ENCODE measurements at regions not wholly inside any gene's neighbourhood (a gene's known extent, or its start where the extent isn't known, plus 50 kb on each side); places are given as distances from the start of the nearest gene placed in this dataset.

GRCh38 chr4:104899863-104900262, 246.8 kb upstream of the TET2 start:
- no peaks in the 10 kb centered on the region for H3K9me3 ChIP-seq (replicated peaks; ENCODE audit: control insufficient read depth, insufficient read depth, low read length)
- CTCF ChIA-PET: no interaction called here
- POLR2A ChIA-PET: no interaction called here
- no peak for TF ChIP-seq MAX (IDR thresholded peaks at IDR 0.05; ENCODE audit: insufficient read depth, insufficient read length)
- TF ChIP-seq POLR2A (IDR thresholded peaks at IDR 0.05; ENCODE audit: low read depth, low read length): no peak
- no peak for TF ChIP-seq EZH2 (IDR thresholded peaks at IDR 0.05; ENCODE audit: borderline replicate concordance, low read depth, low read length, severe bottlenecking)
- TF ChIP-seq POLR2AphosphoS5 (IDR thresholded peaks at IDR 0.05; ENCODE audit: insufficient read depth, low read depth, low read length): no peak
- TF ChIP-seq FOS (IDR thresholded peaks at IDR 0.05; ENCODE audit: borderline replicate concordance, insufficient read depth, low read length): no peak
- TF ChIP-seq CTCF (IDR thresholded peaks at IDR 0.05; ENCODE audit: extremely low read depth in 1 of 2, insufficient read depth in 1 of 2, low read depth in 1 of 2, low read length in 2 of 2): no peak
- TF ChIP-seq JUN (IDR thresholded peaks at IDR 0.05; ENCODE audit: borderline replicate concordance, insufficient read depth, insufficient read length, low read depth): no peak
- TF ChIP-seq GATA2 (IDR thresholded peaks at IDR 0.05; ENCODE audit: insufficient read depth, insufficient read length, low read depth, low read length): no peak
- no peak for TF ChIP-seq MYC (IDR thresholded peaks at IDR 0.05; ENCODE audit: low read depth, low read length)
- H4K20me1 ChIP-seq (replicated peaks; ENCODE audit: control insufficient read depth, extremely low read depth, insufficient read depth, low read length): no peaks in the 10 kb centered on the region
- FAIRE-seq: no peak
- no peaks in the 10 kb centered on the region for H3K79me2 ChIP-seq (ENCODE audit: control insufficient read depth, insufficient read depth, low read length)
- BruUV-seq (replicated peaks): no TSS peak
- H3K27ac ChIP-seq (ENCODE audit: insufficient read depth, low read depth, low read length): no peak overlapping the region
- no peaks in the 10 kb centered on the region for H3K27me3 ChIP-seq (ENCODE audit: control insufficient read depth in 2 of 2, insufficient read depth in 2 of 2, low read length in 2 of 2)
- H3K4me3 ChIP-seq (replicated peaks in 1 of 3; ENCODE audit: insufficient read depth in 1 of 3, low read depth in 1 of 3, low read length in 3 of 3): no peak overlapping the region
- H2AFZ ChIP-seq (ENCODE audit: low read depth, low read length): no peak overlapping the region
- DNase-seq (ENCODE audit: low read depth, low spot score): no peak
- H3K36me3 ChIP-seq (ENCODE audit: control insufficient read depth in 2 of 2, extremely low read depth in 1 of 2, insufficient read depth in 2 of 2, low read length in 2 of 2): no peaks in the 10 kb centered on the region
- no peaks in the 10 kb centered on the region for H3K4me1 ChIP-seq (ENCODE audit: control insufficient read depth, extremely low read depth, insufficient read depth, low read length)
- dilution Hi-C loops (cut with MboI; ENCODE audit: extremely low pct_ligation_motif_present, low sequenced_read_pairs) (no loop called here), intact Hi-C loops (cut with micrococcal nuclease) (no loop called here)
- H3K4me2 ChIP-seq (ENCODE audit: insufficient read depth, low read length): no peak overlapping the region
- no peaks in the 10 kb centered on the region for H3K9me1 ChIP-seq (replicated peaks; ENCODE audit: control insufficient read depth, extremely low read depth, insufficient read depth, low read length)
- no peak overlapping the region for H3K9ac ChIP-seq (replicated peaks; ENCODE audit: extremely low read depth, insufficient read depth, low read length)

Data from endothelial cell of umbilical vein (primary cell).